Esophagus muscularis mucosa (tissue), 2 donors: ENCODE measurements at regions not wholly inside any gene's neighbourhood (a gene's known extent, or its start where the extent isn't known, plus 50 kb on each side); places are given as distances from the start of the nearest gene placed in this dataset.

Experiments
- POLR2A ChIP-seq: fragments of 450-650 bp; IDR thresholded peaks from one replicate; pipeline ENCODE4 v1.6.1; 2017; ENCODE audit warnings: antibody characterized with exemption, moderate library complexity, mild to moderate bottlenecking, low read depth
- POLR2AphosphoS5 ChIP-seq, 2 donors: sonication (generic); formaldehyde crosslinking; IDR thresholded peaks; one replicate each; pipeline ENCODE4 v1.6.1; 2017; ENCODE audit warnings: antibody characterized with exemption in 2 of 2

DNA sequence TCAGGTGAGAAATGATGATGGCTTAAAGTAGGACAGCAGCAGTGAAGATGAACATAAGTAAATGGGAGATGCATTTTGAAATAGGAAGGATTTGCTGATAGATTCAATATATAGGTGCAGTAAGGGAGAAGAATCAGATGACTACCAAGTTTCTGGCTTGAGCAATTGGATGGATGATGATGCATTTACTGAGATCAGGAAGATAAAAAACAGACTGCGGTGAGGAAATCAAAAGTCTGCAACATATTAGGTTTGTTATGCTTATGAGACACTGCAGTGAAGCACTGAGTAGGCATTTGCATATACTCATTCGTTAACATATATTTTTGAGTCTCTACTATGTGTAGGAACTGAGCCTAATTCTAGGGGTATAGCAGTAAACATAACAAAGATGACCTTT lies 184.2 kb downstream of the LACC1 start:
- TF ChIP-seq POLR2AphosphoS5 (IDR thresholded peaks at IDR 0.05): no peak
- TF ChIP-seq POLR2A: no peak
